ENCODE measurements at regions not wholly inside any gene's neighbourhood (a gene's known extent, or its start where the extent isn't known, plus 50 kb on each side); places are given as distances from the start of the nearest gene placed in this dataset.

DNA sequence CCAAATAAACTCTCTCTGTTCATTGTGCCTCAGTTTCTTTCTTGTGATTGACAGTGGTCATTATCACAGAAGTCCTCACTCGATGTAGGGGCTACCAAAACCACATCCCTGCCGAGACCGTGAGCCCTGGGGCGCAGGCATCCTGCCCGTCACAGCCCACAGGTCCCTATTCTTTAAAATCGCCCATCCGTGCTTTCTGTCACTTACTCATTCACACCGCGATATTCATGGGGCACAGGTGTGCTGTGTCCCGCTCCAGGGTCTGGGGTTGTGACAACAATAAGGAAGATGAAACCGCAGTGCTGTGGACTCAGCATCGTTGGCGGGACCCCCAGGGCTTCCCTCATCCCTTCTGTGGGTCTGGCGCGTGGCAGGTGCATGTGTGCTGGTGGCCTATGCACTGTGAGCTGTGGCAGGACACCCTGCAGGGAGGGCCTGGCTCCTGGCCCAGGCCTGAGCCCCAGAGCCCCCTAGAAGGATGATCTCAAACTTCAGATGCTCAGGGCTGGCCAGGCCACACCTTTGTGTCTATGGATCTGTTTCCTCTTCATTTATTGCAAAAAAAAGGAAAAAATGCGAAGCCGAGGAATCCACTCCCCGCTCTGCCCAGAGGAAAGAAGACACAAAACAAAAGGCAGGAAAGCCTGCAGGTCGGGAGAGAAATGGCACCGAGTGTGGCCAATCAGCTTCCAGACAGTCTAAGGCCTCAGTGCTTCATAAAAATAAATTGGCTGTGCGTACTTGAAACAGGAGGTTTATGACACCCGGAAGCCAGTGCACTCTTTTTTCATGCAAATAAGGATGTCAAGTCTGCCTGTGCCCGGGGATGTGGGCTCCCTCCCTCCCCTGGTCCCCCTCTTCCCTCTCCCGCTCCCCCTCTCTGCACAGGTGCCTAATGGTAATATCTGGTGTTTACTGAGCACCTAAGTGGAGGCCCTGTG lies 109.5 kb upstream of the ADRA2C start:
- no peak for DNase-seq (ENCODE audit: low read depth)
- no peak overlapping the region for H3K4me3 ChIP-seq (ENCODE audit: low read depth, low read length)

DNA sequence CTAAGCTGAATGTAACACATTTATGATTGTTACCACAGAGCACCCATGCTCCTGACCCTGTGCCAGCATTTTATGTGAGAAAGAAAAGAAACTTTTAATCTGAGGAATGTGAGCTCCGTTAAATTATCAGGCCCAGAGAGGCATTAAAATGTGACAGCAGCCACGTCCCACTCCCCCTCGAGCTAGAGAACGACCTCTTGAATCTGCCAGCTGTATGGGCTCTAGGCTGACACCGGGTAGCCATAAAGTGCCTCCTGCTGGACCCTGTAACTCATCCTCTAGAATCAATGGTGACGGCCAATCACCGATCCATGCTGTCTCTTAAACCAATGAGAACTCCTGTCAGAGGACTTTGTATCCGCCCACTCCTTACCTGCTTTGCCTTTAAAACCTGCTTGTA lies 110.2 kb upstream of the ADRA2C start:
- DNase-seq (ENCODE audit: low read depth), result no peak
- H3K4me3 ChIP-seq (ENCODE audit: low read depth, low read length), result no peak overlapping the region

GRCh38 chr4:3655485-3655884 lies 110.7 kb upstream of the ADRA2C start:
- H3K4me3 ChIP-seq (ENCODE audit: low read depth, low read length), result no peak overlapping the region
- no peak for DNase-seq (ENCODE audit: low read depth)

DNA sequence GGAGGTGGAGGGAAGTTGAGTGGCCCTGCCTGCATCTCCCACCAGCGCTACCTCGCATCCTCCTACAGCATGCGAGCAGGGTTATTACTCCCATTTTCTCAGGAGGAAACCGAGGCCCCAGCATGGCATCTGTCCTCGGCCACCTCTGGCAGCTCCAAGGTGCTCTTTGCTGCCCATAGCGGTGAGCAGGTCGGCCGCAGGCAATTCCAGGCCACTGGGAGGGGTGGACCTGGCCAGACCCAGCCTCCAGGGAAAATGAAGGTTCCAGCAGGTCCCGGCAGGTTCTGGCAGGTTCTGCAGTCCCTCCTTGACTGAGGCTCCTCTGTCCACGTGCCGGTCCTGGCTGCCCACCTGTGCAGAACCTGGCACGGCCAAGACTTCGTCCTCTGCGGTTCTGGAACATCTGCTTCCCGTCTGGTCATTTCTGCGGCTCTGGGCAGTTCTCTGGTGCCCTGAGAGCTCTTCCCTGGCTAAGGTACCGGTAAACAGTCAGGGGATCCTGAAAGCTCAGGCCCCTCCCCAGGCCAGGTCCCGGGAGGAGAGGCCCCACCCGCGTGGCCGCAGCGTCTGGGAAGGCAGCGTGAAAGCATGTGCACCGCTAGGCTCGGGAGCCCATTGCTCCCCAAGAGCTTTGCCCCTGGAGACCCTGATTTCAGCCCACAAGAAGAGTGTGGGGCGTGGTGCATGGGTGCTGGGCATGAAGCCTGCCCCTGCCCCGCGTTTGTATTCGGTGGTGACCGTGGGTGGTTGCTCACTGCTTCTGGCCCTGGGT lies 112.0 kb upstream of the ADRA2C start:
- H3K4me3 ChIP-seq (ENCODE audit: low read depth, low read length), result no peak overlapping the region
- no peak for DNase-seq (ENCODE audit: low read depth)

DNA sequence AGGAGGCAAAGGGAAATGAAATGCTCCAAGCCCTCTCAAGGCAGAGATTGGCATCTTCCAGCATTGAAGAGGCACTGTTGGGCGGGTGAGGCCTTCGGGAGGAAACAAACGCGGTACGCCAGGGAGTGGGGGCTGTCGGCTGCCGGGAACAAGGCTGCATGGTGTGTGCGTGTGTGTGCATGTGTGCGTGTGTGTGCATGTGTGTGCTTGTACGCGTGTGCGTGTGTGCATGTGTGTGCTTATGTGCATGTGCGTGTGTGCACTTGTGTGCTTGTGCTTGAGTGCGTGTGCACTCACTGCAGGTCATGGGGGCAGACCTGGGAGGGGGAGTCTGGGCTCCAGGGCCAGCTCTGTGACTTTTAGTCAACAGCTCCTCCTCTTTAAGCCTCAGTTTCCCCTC lies 113.6 kb upstream of the ADRA2C start:
- H3K4me3 ChIP-seq (ENCODE audit: low read depth, low read length), result no peak overlapping the region
- DNase-seq (ENCODE audit: low read depth), result no peak

DNA sequence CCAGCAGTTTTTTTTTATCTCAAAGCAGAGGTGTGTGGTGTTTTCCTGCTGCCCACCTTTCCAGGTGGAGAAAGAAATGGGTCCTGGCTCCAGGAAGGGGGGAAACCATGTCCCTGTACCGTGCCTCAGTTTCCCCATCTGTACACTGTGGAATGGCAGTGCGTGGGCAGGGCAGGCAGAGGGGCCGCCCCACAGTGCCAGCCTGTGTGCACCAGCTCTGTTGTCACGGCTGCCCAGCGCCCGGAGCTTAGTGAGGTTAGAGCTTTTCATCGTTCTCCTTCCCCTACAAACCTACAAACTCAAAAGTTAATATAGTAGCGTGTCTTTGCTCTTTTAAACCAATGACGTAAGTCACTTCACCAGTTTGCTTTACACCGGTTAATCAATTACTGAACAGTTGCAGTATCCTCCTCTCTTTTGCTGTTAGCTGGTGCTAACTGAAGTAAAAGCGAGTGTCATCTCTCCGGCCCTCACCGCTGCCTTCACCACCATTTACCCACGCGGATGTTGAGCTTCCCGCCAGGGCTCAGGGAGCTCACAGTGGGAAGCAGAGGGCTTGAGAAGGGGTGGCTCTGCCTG lies 114.8 kb upstream of the ADRA2C start:
- H3K4me3 ChIP-seq (ENCODE audit: low read depth, low read length), result no peak overlapping the region
- no peak for DNase-seq (ENCODE audit: low read depth)

DNA sequence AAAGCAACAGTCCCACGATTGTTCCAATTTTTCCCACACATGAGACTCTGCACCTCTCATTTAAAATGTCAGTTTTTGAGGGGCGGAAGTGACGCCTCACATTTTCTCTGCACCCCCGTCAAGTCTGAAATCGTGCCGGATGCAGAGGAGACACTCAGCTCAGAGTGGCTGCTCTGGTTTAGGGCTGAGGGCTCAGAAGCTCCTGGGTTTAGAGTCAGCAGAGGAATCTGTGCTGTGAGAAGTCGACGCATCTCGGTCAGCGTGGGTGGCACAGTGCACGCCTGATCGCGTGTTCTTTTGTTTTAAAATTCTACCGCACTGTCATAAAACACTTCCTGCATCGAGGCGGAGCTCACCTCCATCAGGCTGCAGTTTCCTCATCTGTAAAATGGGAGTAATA lies 116.7 kb upstream of the ADRA2C start:
- DNase-seq (ENCODE audit: low read depth), result no peak
- no peak overlapping the region for H3K4me3 ChIP-seq (ENCODE audit: low read depth, low read length)

- DNase-seq (ENCODE audit: low read depth), result no peak
Measured at GRCh38 chr4:3648731-3649130, 116.5 kb upstream of the LRPAP1 start.

GRCh38 chr4:3648195-3648594 lies 116.0 kb upstream of the LRPAP1 start:
- no peak for DNase-seq (ENCODE audit: low read depth)
- no peak overlapping the region for H3K4me3 ChIP-seq (ENCODE audit: low read depth, low read length)

More at GRCh38 chr4:3648731-3649130, 116.5 kb upstream of the LRPAP1 start:
- H3K4me3 ChIP-seq (ENCODE audit: low read depth, low read length), result no peak overlapping the region

GRCh38 chr4:3647421-3647820 lies 115.2 kb upstream of the LRPAP1 start:
- no peak for DNase-seq (ENCODE audit: low read depth)
- no peak overlapping the region for H3K4me3 ChIP-seq (ENCODE audit: low read depth, low read length)

DNA sequence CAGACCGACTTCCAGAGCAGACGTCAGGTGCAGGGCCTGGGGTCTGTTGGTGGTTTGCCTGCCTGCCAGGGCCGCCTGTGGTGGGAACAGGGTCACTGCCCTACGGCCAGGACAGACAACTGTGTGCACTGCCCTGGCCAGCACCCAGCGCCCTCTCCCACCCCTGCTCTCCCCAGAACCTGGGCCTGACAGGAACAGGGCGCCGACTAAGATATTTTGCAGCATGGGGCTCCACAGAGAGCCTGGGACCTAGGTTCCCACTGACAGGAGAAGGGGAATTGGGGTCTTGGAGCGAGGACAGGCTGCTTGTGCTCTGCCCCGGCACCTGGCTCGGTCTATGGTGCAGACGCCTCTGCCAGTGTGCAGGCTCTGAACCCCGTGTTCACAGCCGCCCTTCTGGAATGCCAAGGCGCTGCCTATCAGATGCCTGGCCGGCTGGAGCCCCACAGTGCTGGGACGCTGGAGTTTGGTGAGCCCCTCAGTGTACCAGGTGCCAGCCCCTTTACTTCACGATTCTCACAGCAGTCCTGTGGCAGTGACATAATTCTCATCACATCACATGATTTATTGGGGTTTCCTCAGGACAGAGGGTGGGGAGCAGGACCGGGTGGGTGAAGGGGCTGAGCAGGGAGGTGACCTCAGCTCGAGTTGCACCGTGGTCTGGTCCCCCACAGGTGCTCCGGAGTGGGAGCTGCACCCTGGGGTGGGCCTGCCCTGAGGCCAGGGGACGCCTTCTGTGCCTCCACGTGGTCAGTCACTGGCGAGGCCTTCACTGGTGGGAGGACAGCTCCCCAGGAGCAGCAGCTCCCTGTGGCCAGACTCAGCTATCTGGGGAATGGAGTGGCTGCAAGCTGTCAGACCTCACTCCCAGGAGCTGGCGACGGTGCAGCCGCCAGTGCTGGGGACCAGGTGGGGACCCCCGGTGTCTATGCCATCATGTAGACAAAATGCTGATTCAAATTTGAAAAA lies 113.8 kb upstream of the LRPAP1 start:
- DNase-seq (ENCODE audit: low read depth), result peak; percentile 5
- no peak overlapping the region for H3K4me3 ChIP-seq (ENCODE audit: low read depth, low read length)

DNA sequence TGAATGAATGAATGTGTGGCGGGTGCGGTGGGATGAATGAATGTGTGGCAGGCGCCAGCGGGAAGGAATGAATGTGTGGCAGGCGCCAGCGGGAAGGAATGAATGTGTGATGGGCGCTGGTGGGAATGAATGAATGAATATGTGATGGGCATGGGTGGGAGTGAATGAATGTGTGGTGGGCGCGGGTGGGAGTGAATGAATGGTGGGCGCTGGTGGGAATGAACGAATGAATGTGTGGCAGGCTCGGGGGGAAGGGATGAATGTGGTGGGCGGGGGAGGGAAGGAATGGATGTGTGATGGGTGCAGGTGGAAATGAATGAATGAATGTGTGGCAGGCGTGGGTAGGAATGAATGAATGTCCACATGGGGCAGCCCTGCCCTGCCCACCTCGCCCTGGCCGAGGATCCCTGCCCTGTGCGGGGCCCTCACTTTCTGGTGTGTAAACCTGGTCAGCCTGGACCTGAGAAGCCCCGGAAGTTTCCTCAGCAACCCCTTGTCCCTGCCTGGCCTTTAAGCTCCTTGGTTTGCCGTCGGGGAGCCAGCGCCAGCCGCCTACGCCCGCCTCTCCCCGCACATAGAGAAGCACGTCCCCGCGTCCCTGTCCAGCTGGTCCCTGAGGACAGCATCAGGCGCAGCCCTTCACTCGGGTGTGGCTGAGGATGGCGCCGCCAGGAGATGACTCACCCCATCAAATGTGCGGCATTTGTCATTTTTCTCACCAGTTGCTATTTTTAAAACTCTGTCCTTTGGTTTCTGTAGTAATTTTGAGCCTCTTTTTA lies 112.8 kb upstream of the LRPAP1 start:
- H3K4me3 ChIP-seq (ENCODE audit: low read depth, low read length), result no peak overlapping the region
- DNase-seq (ENCODE audit: low read depth), result peak; percentile 2

DNA sequence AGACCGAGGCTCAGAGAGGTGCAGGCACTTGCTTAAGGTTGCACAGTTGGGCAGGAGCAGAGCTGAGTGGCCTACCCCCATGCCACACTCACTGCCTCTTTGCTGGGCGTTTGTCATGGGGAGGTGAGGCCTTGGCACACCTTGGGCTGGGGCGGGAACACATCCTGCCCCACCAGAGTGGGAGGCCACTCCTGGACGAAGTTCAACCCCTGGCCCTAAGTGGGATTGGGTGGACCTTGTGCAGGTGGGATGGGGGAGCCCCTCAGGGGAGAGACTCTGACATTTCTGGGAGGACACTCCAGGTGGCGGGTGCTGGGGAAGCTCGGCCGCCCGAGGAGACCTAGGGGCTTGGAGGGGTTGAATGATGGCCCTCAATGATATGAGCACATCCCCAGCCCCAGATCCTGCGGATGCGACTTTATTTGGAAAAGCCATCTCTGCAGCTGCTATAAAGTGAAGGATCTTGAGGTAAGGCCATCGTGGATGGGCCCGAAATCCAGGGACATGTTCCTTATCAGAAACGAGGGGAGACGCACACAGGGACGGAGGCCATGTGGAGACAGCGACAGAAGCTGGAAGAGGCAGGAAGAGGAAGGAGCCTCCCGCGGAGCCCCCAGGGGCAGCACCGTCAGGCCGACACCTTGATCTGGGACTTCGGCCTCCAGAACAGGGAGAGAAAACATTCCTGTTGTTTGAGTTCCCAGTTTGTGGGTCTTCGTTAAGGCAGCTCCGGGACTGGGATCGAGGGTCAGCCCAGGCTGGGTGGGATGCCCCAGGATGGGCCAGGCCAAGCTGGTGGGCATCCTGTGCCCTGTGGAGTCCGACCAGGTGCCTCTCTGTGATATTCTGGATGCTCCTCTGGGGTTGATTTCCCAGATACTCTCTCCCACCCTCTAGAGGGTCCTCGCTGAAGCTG lies 111.6 kb upstream of the LRPAP1 start:
- DNase-seq (ENCODE audit: low read depth), result no peak
- H3K4me3 ChIP-seq (ENCODE audit: low read depth, low read length), result no peak overlapping the region

DNA sequence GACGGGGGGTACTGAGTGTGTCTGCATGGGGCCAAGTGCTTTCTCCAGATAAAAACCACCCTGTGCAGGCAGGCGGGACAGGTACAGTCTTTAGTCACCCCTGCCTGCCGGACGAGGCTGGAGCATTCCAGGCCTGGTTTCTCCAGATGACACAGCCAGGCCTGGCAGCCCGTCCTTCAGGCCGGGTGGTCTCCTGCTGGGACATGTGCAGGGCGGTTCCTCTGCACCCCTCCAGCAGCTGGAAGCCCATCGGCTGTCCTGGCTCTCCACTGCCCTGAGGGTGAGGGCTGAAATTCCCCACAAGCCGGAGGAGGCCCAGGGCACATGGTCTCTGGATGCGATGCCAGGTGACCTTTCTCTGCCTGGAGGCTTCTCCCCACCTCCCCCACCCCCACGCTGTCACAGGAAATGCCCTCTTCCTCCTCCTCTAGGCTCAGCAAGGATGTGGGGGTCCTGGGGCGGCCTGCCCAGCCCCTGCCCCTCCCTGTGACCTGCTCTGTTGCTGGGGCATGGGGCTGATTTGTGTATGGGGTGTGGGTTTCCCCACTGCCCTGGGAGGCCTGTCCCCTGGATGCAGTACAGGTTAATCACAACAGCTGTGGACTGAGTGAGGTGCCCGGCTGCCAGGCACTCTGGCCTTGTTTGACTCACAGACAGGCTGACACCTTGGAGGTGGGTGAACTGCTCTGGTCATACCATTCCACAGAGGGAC lies 110.7 kb upstream of the LRPAP1 start:
- DNase-seq (ENCODE audit: low read depth), result no peak
- no peak overlapping the region for H3K4me3 ChIP-seq (ENCODE audit: low read depth, low read length)

- no peak for DNase-seq (ENCODE audit: low read depth)
- H3K4me3 ChIP-seq (ENCODE audit: low read depth, low read length), result no peak overlapping the region
Measured at GRCh38 chr4:3642056-3642630, 109.9 kb upstream of the LRPAP1 start.

DNA sequence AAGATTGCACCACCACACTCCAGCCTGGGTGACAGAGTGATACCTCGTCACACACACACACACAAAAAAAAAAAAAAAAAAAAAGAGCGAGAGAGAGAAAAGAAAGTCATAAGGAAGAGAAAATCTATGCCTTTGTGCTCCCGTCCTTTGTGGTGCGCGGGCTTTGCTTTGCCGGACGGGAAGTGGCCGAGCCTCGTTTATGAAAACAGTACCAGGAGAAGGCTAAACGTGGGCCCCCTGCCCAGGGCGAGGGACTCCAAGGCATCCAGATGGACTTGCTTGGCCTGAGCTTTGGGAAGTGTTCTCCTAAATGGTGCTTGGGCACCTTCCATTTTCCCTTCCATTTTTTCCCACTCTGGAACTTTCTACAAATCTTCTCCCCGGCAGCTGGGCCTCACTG lies 109.3 kb upstream of the LRPAP1 start:
- no peak for DNase-seq (ENCODE audit: low read depth)
- H3K4me3 ChIP-seq (ENCODE audit: low read depth, low read length), result no peak overlapping the region

- no peak for DNase-seq (ENCODE audit: low read depth)
- no peak overlapping the region for H3K4me3 ChIP-seq (ENCODE audit: low read depth, low read length)
Measured at GRCh38 chr4:3640587-3640962, 108.4 kb upstream of the LRPAP1 start.
